Hypothalamus (tissue), 51 donors: ENCODE measurements at regions not wholly inside any gene's neighbourhood (a gene's known extent, or its start where the extent isn't known, plus 50 kb on each side); places are given as distances from the start of the nearest gene placed in this dataset.
"Not testable (repeated sequence)": the region's sequence is repeated elsewhere in the genome, so short reads cannot be mapped to it uniquely, and the experiment has no call there.

Experiments
- DNase-seq, 51 donors: peaks; one replicate each; lab custom pipeline; 2025; lab: John Stamatoyannopoulos, UW

DNA sequence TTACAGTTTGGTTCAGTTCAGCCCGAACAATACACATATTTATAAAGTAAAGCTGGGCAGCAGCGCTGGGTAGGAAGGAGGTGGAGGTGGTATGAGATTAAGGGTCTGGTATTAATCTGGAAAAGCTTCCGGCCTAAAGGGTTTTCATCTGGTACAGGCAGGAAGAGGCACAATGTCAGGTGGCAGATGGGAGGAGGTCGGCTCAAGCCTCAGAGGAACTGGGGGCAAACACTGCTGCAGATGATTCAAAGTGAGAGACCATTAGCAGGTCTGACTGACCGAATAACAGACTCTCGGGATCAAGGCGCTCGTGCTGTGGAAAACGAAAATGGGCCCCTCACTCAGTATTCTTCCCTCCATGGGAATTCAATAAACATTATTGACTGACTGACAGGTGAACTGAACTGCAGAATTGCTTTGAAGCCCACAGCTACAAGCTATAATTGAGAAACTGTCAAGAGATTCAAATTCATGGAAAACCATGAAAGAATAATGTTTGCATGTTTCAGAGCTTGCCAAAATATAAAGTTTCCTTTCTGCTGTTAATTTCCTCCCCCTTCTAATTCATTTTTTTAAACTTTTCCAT, 75.3 kb downstream of the TMEM167A start:
- DNase-seq: no peak

DNA sequence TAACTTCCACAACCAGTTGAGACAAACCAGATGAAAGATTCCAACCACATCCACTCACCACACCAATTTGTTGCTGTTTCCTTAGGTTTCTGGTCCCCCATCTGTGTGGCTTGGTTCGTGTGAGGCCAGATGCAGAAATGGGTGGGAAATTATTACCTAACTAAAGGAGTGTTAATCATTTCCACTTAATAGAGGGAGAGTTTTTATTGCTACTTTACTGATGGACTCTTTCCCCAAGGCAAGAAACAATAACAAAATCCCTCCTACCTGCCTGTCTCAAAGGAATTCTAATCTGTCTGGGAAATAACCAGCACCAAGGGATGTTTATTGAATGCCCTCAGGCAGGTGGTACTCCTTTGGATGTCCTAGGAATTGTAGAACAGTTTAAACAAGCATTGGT, 76.3 kb downstream of the TMEM167A start:
- DNase-seq: no peak

DNA sequence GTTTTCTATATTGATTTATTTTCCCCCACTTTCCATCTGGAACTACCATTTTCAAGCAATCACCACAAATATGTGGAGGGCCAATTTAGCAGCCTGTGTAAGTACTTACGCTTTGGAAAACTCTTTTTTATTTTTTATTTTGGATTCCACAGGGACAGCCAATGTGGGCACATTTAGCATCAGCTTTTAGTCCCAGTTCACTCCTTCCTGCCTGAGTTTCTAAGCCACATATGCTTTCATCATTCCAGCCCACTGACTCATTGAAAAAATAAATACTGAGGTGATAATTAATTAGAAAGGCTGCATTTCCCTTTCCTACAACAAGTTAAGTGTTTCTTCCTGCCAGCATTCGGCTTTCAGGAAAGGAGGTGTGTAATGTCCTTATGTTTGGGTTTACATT, 76.8 kb downstream of the TMEM167A start:
- DNase-seq: no peak

DNA sequence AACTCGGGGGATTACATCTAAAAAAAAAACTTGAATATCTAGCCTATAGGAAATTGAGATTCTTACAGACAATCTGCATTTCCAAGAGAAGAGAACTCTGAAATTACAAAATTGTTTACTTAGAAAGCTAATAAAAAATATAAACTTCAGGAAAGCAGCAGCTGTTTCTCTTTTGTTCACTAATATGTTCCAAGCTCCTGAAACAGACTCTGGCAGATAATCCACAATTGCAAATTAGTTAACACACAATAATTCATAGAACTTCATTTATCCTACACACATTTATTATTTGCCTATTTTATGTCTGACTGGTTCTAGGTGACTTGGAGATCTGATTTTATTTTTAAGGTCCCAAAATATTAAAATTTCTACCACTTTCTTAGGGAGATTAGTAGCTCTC, 83.8 kb downstream of the TMEM167A start:
- DNase-seq: no peak

DNA sequence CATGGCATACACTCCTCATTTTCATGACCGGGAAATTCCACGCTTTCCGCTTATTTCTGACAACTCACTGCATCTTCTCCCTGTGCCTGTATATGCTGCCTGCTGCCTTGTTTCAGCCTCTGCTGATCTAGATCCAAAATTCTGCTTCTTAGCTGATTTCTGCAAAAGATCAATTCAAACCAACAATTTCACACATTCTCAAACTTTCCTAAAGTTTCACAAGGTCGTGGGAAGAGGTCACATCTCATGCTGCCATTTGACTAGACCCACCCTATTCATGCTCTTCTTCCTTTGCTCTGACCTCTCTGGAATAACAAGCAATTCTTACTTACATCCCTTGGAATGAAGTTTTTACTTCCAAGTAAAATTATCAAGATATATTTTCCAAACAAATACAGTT, 84.5 kb downstream of the TMEM167A start:
- no peak for DNase-seq

DNA sequence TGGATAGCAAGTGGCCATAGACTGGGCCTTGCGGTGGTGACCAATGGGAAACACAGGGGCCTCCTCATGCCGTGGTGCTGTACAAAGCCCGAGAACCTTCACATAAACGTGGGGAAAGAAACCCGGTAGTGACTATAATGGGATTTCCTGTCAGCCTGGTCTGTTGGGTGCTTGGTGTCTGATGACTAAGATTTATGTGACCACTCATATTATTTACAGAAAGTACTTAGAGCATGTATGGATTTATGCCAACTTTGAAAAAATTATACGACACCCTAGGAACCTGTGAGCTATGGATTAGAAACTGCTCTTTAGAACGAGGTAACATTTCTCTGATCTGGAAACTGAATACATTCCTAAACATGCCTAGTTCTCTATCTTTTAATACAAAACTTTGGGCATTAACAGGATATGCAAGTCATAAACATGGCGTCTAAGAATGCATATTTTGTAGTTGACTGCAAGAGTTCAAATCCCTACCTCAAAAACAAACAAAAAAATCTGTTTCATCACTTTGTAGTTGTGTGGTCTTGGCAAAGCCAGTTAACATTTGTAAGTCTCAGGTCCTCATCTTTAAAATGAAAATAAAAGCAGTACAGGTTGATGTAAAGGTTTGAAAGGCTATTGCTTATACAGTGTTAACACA, 85.4 kb downstream of the TMEM167A start:
- no peak for DNase-seq

DNA sequence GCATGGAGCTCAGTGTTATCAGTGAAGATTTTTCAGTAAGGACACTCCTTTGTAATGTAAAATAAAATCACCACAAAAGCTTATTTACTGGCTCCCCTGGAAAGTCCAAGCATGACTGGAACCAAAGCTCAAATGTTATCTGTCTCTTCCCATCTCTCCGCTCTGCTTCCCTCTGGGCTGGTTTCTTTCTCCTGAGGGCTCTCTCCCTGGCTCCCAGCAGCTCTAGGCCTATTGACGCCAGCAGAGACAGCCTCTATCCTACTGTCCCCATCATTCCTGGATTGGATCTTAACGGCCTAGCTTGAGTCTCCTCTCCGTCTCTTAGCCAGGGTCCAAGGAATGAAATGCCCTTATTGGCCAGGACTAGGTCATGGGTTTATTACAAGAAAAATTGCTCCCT, 86.1 kb downstream of the TMEM167A start:
- DNase-seq: no peak

DNA sequence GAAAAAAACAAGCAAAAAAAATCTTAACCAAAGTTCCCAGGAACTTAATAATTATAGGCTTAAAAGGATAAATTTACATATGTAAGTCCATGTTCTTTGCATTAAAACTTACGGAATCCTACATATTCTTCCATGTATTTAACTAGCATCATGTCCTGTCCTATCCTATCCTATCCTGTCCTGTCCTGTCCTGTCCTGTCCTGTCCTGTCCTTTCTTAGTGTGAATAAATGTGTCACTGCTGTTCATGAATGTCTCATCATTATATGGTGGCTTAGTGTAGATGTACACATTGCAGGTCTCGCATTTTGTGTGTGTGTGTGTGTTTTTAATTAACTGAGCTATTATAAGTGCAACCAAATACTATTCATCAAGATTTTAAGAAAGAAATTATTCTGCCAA, 90.0 kb downstream of the TMEM167A start:
- no peak for DNase-seq

DNA sequence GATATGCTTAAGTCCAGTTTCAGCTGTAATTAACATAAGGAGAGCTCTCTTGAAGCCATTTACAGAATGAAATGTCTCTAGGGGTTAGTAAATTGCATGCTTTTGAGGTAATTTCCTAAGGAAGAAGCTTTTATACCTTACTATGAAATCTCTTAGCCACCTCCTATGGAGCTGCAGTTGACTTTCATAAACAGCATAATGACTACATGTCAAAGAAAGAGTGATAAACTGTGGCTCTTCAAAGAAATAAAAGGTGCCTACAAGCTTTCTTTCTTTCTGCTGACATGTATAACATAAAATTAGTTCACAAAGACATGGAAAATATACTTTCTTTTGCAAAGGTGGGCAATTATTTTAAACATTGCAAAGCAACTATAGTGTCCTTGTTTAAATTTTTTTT, 90.8 kb downstream of the TMEM167A start:
- DNase-seq: no peak

DNA sequence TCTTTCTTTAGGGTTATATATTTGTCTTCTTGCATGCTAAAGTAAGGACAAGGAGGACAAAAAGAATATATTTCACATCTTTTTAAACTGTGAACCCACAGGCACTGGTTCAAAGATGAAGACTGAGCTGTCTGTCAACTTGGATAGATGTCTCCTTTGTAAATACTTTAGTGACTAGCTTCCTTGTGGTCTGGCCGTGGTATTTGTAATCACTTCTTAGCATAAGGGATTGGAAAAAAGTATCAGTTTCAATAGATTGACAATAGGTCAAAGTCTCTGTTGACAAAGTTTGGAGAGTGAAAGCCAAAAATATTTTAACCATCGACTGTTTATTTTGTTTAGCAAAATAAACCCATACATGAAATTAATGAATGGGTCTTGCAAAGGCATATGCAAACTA, 91.4 kb downstream of the TMEM167A start:
- no peak for DNase-seq

DNA sequence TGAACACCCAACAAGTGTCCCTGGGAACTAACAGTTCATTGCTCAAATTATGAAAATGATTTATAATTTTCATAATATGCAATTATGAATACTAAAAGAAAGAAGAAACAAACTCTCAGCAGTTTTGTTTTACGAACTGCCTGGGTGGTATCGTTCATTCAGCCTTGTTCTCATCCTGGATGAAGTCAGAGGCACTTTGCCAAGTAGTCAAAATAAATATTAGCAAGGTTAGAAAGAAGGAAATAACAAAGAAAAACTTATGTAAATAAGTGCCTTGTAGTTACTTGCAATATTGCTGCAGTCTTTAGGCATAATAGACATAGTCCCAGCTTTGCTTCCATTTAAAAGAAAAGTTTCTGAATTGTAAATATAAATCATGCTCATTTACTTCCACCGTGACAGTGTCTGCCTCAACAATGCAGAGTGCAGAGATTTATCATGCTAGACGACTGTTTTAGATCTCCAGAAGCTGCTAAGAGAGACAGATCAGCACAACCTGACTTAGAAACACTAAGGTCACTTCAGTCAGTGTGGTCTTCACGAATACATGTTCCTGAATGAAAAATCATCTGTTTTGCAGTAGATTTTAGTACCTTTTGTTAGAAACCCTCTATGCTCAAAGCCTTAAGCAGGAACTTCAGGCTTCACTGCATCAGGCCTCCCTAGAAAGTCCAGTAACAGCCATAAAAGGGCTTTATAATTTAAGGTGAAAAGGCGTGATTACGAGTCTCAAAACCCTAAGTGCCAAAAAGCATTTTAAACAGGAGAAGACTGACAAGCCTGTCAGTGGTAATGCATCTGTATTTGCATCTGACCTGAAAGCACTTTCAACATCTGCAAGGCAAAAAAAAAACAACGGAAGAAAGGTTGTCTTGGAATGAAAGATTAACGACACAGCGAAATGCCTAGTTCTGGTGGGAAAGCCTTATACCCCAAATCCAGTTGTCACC, 92.1 kb downstream of the TMEM167A start:
- DNase-seq: no peak

DNA sequence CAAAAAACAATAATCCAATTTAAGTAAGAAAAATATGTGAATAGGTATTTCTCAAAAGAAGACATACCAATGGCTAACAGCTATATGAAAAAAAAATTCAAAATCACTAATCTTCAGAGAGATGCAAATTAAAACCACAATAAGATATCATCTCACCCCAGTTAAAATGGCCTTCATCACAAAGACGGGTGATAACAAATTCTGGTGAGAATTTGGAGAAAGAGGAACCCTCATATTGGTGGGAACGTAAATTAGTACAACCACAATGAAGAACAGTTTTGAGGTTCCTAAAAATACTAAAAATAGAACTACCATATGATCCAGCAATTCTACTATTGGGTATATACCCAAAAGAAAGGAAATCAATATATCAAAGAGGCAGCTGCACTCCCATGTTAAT, 94.3 kb downstream of the TMEM167A start:
- no peak for DNase-seq

DNA sequence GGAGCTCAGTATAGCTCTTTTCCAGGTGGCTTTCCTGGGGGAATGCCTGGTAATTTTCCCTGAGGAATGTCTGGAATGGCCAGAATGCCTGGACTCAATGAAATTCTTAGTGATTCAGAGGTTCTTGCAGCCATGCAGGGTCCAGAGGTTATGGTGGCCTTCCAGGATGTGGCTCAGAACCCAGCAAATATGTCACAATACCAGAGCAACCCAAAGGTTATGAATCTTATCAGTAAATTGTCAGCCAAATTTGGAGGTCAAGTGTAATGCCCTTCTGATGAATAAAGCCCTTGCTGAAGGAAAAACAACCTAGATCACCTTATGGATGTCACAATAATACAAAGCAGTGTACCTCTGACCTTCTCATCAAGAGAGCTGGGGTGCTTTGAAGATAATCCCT, 100.3 kb downstream of the TMEM167A start:
- not testable (repeated sequence) for DNase-seq

DNA sequence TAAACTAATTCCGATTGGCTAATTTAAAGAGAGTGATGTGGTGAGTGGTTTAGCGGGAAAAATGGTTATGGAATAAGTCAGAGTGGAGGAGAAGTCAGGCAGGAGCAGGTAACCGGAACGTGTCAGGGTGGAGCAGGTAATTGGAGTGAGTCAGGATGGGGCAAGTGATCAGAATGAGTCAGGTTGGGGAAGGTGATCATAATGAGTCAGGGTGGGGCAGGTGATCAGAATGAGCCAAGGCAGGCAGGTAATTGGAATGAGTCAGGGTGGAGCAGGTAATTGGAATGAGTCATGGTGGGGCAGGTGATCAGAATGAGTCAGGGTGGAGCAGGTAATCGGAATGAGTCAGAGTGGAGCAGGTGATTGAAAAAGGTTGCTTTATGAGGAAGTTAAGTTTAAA, 101.4 kb downstream of the TMEM167A start:
- DNase-seq: no peak

DNA sequence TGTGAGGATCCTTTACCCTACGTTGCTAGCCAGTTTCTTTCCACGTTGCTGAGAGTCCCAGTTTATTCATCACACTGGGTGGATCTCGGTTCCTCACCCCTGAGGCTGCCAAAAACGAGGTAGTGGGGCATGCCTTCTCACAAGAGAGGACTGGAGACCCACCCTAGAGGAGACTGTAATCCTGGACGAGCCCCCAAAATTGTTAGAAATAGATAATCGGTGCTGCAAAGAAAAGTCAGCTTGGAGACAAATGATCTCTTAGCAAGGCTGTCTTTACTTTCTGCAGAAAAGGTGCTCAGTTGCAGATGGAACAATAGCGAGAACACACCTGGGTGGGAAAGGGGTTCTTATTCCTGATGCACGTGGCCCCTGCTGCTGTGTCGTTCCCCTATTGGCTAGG, 101.8 kb downstream of the TMEM167A start:
- DNase-seq: no peak

DNA sequence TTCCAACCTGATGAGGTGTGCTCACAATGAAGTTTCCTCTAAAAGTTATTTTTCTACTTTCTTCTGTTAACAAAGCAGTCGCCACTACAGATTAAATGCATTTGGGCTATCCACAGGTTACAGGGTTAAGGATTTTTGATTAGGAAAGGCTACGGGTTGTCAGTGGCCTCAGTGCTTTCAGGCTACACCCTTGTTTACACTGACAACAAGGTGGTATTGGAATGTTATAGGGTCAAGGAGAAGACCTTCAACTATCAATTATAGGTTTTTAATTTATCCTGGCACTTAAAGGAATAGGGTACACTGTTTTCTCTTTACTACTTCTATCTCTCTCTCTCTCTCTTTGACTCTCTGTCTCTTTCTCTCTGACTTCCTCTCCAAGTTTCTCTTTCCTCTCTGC, 102.8 kb downstream of the TMEM167A start:
- not testable (repeated sequence) for DNase-seq

DNA sequence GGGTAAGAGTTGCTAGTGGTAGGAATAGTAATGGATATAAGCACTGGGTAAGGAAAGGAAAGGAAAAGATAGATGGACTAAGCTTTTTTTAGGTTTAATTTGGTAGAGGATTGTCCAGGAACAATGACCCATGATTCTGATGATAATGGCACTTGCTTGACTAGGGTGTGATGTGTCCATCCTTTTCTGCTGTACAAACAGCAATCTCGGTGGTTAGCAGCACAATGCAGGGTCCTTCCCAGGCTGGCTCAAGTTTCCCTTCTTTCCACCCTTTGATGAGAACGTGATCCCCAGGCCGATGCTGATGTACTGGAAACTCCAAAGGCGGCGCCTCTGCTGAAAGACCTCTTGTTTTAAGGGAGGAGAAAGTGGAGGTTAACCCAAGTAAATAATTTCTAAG, 105.3 kb downstream of the TMEM167A start:
- no peak for DNase-seq

DNA sequence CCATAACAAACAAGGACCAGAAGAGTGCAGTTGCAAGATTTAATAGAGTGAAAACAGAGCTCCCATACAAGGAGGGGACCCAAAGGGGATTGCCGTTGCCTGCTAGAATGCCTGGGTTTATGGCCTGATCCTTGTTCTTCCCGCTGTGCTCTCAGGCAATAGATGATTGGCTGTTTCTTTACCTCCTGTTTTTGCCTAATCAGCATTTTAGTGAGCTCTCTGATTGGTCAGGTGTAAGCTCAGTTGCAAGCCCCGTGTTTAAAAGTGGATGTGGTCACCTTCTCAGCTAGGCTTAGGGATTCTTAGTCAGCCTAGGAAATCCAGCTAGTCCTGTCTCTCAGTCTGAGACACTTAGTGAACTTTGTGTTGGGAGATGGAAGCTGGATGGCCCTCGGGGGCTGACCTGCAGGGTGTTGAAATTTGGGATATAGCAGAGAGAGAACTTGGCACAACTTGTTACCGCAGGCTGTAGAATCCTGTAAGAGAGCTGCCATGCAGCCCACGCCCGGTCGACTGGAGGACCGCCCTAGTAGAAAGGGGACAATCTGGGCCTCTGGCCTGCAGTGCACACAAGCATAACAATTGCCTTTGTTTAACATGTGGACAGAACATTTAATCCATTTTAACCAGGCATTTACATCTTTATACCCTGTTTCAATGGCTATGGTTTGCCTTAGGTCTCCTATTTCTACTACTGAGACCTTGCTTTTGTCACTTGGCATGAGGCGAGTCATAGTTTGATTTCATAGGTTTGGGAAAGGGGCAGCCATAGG, 106.0 kb downstream of the TMEM167A start:
- DNase-seq: not testable (repeated sequence)

DNA sequence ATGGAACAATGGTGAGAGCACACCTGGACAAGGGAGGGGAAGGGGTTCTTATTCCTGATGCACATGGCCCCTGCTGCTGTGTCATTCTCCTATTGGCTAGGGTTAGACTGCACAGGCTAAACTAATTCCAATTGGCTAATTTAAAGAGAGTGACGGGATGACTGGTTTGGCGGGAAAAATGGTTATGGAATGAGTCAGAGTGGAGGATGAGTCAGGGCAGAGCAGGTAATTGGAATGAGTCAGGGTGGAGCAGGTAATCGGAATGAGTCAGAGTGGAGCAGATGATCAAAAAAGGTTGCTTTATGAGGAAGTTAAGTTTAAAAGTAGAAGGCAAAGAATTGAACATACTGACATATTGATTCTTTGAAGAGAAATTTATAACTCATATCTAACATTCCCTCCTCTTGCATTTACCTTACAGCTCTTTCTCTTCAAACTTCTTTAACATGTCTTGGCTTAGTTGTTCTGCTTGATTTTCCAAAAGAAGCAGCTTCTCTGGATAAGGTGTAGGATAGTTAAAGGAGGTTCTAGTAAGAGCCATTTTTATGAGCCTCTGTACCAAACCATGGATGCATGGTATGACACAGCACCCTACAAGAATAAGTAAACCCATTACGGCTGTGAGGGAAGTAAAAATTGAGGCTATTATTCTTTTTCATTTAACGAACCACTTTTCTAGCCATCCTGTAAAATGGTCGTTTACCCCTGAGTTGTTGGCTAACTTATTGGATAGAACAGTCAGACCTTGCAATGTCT, 107.8 kb downstream of the TMEM167A start:
- DNase-seq: peak in 1 of 51 donors; percentile 18

DNA sequence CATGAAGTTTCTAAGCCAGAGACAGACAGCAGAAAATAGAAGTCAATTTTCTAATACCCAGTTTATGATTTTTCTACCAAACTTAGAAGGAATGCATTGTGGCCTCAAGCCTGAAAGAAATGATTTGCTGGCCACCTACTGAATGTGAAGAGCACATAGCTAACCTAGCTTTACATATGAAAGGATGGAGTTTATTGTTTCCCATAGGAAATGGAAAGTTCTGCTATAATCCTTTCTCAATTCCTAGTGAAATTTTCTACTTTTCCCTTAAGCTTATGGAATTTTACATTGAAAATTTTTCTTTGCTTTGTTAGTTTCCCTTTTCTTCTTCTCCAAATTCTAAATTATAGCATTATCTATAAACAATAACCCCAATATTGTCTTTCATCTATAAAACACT, 110.1 kb downstream of the TMEM167A start:
- no peak for DNase-seq
